RWPE1 (cell line): ENCODE measurements at regions not wholly inside any gene's neighbourhood (a gene's known extent, or its start where the extent isn't known, plus 50 kb on each side); places are given as distances from the start of the nearest gene placed in this dataset.

Experiments used
- CTCF ChIA-PET: fragments of 350-600 bp; sonication (Branson Sonifier 250); formaldehyde crosslinking; extraction: SDS; loops from one replicate; lab custom pipeline; 2021; lab: Yijun Ruan, JAX
- POLR2A ChIA-PET: fragments of 400-600 bp; formaldehyde crosslinking; extraction: SDS; loops from one replicate; lab custom pipeline; 2020; ENCODE audit warnings: antibody characterized with exemption; ENCODE audit not compliant: low non-redundant PET; lab: Yijun Ruan, JAX
- DNase-seq: peaks from one replicate; pipeline ENCODE4 v3.0.0; 2012; ENCODE audit warnings: low spot score
- H3K27ac ChIP-seq: fragments of 450-650 bp; 2 replicates; pipeline ENCODE4 v1.5.1; 2017
- CTCF ChIP-seq: fragments of 450-650 bp; conservative IDR thresholded peaks from 2 replicates; pipeline ENCODE4 v1.5.1; 2017; ENCODE audit warnings: low read depth, mild to moderate bottlenecking

- POLR2A ChIA-PET: no interaction called here
- DNase-seq: no peak
- H3K27ac ChIP-seq: no peak overlapping the region
- CTCF ChIA-PET: no interaction called here
- TF ChIP-seq CTCF: no peak
Measured at GRCh38 chr16:73724503-73724902, 572.1 kb upstream of the PSMD7 start.

GRCh38 chr16:73717266-73717974 is 579.2 kb upstream of the PSMD7 start:
- H3K27ac ChIP-seq: no peak overlapping the region
- no peak for TF ChIP-seq CTCF
- POLR2A ChIA-PET: no interaction called here
- DNase-seq: no peak
- CTCF ChIA-PET: no interaction called here

- ChIA-PET POLR2A (no interaction called here), CTCF (interaction anchor here (0.6 to 2.5 kb wide), 2 partner anchors 164 to 527 kb away, joined by 6 to 13 read pairs; no protein-coding TSS in a partner anchor)
- DNase-seq: no peak
- TF ChIP-seq CTCF: no peak
- H3K27ac ChIP-seq: no peak overlapping the region
Measured at GRCh38 chr16:73714976-73715375, 581.6 kb upstream of the PSMD7 start.

GRCh38 chr16:73713778-73714495 is 582.7 kb upstream of the PSMD7 start:
- no peak for DNase-seq
- ChIA-PET POLR2A (no interaction called here), CTCF (interaction anchor here (0.6 to 2.5 kb wide), 3 partner anchors 17 to 1174 kb away, joined by 3 to 13 read pairs (median 4); no protein-coding TSS in a partner anchor)
- 0 out of 2 replicates have a peak, but pooled peaks have one; percentile 28 for TF ChIP-seq CTCF
- H3K27ac ChIP-seq: no peak overlapping the region

GRCh38 chr16:73713251-73713650 is 583.4 kb upstream of the PSMD7 start:
- CTCF ChIA-PET: interaction anchor here (0.6 to 2.5 kb wide), 4 partner anchors 18 to 1174 kb away, joined by 3 to 13 read pairs (median 4); no protein-coding TSS in a partner anchor
- no peak for DNase-seq

More at GRCh38 chr16:73713251-73713650, 583.4 kb upstream of the PSMD7 start:
- H3K27ac ChIP-seq: no peak overlapping the region
- POLR2A ChIA-PET: no interaction called here
- TF ChIP-seq CTCF: no peak
